Upper lobe of left lung (tissue), 4 donors: ENCODE measurements at regions not wholly inside any gene's neighbourhood (a gene's known extent, or its start where the extent isn't known, plus 50 kb on each side); places are given as distances from the start of the nearest gene placed in this dataset.

ENCODE experiments used
- EP300 ChIP-seq, 4 donors: sonication (generic); formaldehyde crosslinking; IDR thresholded peaks; one replicate each; pipeline ENCODE4 v1.5.1; 2017; ENCODE audit warnings: antibody characterized with exemption in 4 of 4, control low read depth in 2 of 4
- POLR2A ChIP-seq, 4 donors: fragments of 450-650 bp; IDR thresholded peaks; one replicate each; pipeline ENCODE4 v1.5.1; 2016 to 2017; ENCODE audit warnings: antibody characterized with exemption in 4 of 4, mild to moderate bottlenecking in 2 of 4
- POLR2AphosphoS5 ChIP-seq, 2 donors: sonication (generic); formaldehyde crosslinking; IDR thresholded peaks; one replicate each; pipeline ENCODE4 v1.5.1; 2017; ENCODE audit warnings: antibody characterized with exemption in 2 of 2
- TF ChIP-seq, protein P1 (sequence below), 6 experiments: fragments of 450-650 bp in 4 of 6; fragments of 200-600 bp in 2 of 6; sonication (generic) in 2 of 6; IDR thresholded peaks; one replicate each; pipeline ENCODE4 v1.5.1; 2016 to 2019; ENCODE audit warnings: antibody characterized with exemption in 6 of 6

GRCh38 chr5:25033658-25034057 lies 388.9 kb upstream of the CDH10 start:
- TF ChIP-seq POLR2A (IDR thresholded peaks at IDR 0.05) (no peak), POLR2AphosphoS5 (IDR thresholded peaks at IDR 0.05) (no peak), EP300 (IDR thresholded peaks at IDR 0.05) (no peak)
- TF ChIP-seq, protein P1, sequence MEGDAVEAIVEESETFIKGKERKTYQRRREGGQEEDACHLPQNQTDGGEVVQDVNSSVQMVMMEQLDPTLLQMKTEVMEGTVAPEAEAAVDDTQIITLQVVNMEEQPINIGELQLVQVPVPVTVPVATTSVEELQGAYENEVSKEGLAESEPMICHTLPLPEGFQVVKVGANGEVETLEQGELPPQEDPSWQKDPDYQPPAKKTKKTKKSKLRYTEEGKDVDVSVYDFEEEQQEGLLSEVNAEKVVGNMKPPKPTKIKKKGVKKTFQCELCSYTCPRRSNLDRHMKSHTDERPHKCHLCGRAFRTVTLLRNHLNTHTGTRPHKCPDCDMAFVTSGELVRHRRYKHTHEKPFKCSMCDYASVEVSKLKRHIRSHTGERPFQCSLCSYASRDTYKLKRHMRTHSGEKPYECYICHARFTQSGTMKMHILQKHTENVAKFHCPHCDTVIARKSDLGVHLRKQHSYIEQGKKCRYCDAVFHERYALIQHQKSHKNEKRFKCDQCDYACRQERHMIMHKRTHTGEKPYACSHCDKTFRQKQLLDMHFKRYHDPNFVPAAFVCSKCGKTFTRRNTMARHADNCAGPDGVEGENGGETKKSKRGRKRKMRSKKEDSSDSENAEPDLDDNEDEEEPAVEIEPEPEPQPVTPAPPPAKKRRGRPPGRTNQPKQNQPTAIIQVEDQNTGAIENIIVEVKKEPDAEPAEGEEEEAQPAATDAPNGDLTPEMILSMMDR (IDR thresholded peaks at IDR 0.05), result no peak
